SIG-M5 (cell line): ENCODE measurements at regions not wholly inside any gene's neighbourhood (a gene's known extent, or its start where the extent isn't known, plus 50 kb on each side); places are given as distances from the start of the nearest gene placed in this dataset.
A peak's percentile ranks its signal among the peaks of the same experiment; 100 is the strongest.

Experiments
- DNase-seq: peaks from one replicate; lab custom pipeline; 2025; lab: John Stamatoyannopoulos, UW

- DNase-seq: no peak
Measured at GRCh38 chr1:58367217-58367616, 179.3 kb downstream of the OMA1 start.

- no peak for DNase-seq
Measured at GRCh38 chr1:58365328-58365727, 181.2 kb downstream of the OMA1 start.

- DNase-seq: no peak
Measured at GRCh38 chr1:58363585-58363984, 182.9 kb downstream of the OMA1 start.

GRCh38 chr1:58361134-58361533, 185.4 kb downstream of the OMA1 start:
- no peak for DNase-seq

GRCh38 chr1:58358346-58358745, 188.2 kb downstream of the OMA1 start:
- DNase-seq: no peak

GRCh38 chr1:58356402-58356801, 190.1 kb downstream of the OMA1 start:
- no peak for DNase-seq

- no peak for DNase-seq
Measured at GRCh38 chr1:58353168-58353567, 193.4 kb downstream of the OMA1 start.

GRCh38 chr1:58352476-58353092, 193.9 kb downstream of the OMA1 start:
- no peak for DNase-seq

GRCh38 chr1:58346036-58346355, 200.5 kb downstream of the OMA1 start:
- no peak for DNase-seq

- DNase-seq: no peak
Measured at GRCh38 chr1:58345215-58346035, 201.1 kb downstream of the OMA1 start.

GRCh38 chr1:58340185-58340584, 206.3 kb downstream of the OMA1 start:
- DNase-seq: no peak

GRCh38 chr1:58338081-58338480, 208.4 kb downstream of the OMA1 start:
- no peak for DNase-seq

GRCh38 chr1:58333511-58333910, 213.0 kb downstream of the OMA1 start:
- DNase-seq: no peak

GRCh38 chr1:58331156-58331555, 215.4 kb downstream of the OMA1 start:
- no peak for DNase-seq

GRCh38 chr1:58325866-58326265, 220.7 kb downstream of the OMA1 start:
- DNase-seq: no peak

GRCh38 chr1:58324558-58324957, 222.0 kb downstream of the OMA1 start:
- DNase-seq: no peak

GRCh38 chr1:58318157-58319005, 228.1 kb downstream of the OMA1 start:
- no peak for DNase-seq

GRCh38 chr1:58317694-58318093, 228.8 kb downstream of the OMA1 start:
- DNase-seq: no peak

GRCh38 chr1:58317086-58317485, 229.4 kb downstream of the OMA1 start:
- no peak for DNase-seq

GRCh38 chr1:58316141-58316540, 230.4 kb downstream of the OMA1 start:
- DNase-seq: no peak

GRCh38 chr1:58312971-58313563, 233.5 kb downstream of the OMA1 start:
- no peak for DNase-seq

GRCh38 chr1:58312461-58312860, 234.1 kb downstream of the OMA1 start:
- no peak for DNase-seq

GRCh38 chr1:58310881-58311280, 235.6 kb downstream of the OMA1 start:
- DNase-seq: peak; percentile 1
